HCT116 (cell line): ENCODE measurements at regions not wholly inside any gene's neighbourhood (a gene's known extent, or its start where the extent isn't known, plus 50 kb on each side); places are given as distances from the start of the nearest gene placed in this dataset.

Source experiments
- ATAC-seq: fragments of 200-7000 bp; cut with Tn5 transposase; 2 replicates; pipeline ENCODE4 v1.9.1; 2020; ENCODE audit warnings: mild to moderate bottlenecking, moderate library complexity
- BruUV-seq: library from RNA; stranded (reverse); fragments of 400-500 nt; replicated peaks from 2 replicates; lab custom pipeline; 2021; lab: Mats Ljungman, UMichigan
- CTCF ChIA-PET: fragments of 300-600 bp; sonication (Branson Sonifier 250); formaldehyde crosslinking; loops from one replicate; lab custom pipeline; 2021; ENCODE audit warnings: antibody characterized with exemption; lab: Charles Lee
- POLR2A ChIA-PET: fragments of 300-600, 350-600 bp; sonication (Branson Sonifier 250); formaldehyde crosslinking; loops from one replicate; lab custom pipeline; 2021; ENCODE audit warnings: antibody characterized with exemption; lab: Charles Lee
- RAD21 ChIA-PET, 2 experiments: fragments of 300-600 bp; sonication (Branson Sonifier 250); formaldehyde crosslinking; loops; one replicate each; lab custom pipeline; 2023; ENCODE audit warnings: low total read pairs in 2 of 2; ENCODE audit not compliant: uncharacterized antibody in 2 of 2, unreplicated experiment in 2 of 2, low non-redundant PET in 1 of 2; lab: Charles Lee
- DNase-seq: peaks from one replicate; pipeline ENCODE4 v3.0.0-alpha.2; 2010; ENCODE audit warnings: low read depth, low spot score
- H2AFZ ChIP-seq: fragments of 200-600 bp; shearing (Covaris generic), sonication (generic); 2 replicates; pipeline ENCODE4 v1.6.1; 2017; ENCODE audit warnings: low read depth, mixed run types, mixed read lengths, antibody characterized with exemption, low read length; ENCODE audit not compliant: poor library complexity, severe bottlenecking
- H3K27ac ChIP-seq: 2 replicates; pipeline ENCODE4 v1.5.1; 2012; ENCODE audit warnings: low read depth, low read length
- H3K27me3 ChIP-seq: fragments of 200-600 bp; sonication (generic); 2 replicates; pipeline ENCODE4 v1.6.1; 2016; ENCODE audit warnings: mixed run types, low read length, mixed read lengths; ENCODE audit not compliant: insufficient read depth
- H3K36me3 ChIP-seq, 2 experiments: fragments of 200-500 bp in 1 of 2; fragments of 200-600 bp in 1 of 2; sonication (Bioruptor generic) in 1 of 2; sonication (generic) in 1 of 2; 2 replicates each; pipeline versions ENCODE4 v1.5.1 to v1.6.1; 2014 to 2016; ENCODE audit warnings: low read length in 2 of 2, inconsistent platforms in 1 of 2, mixed read lengths in 1 of 2, mixed run types in 1 of 2; ENCODE audit not compliant: insufficient read depth in 2 of 2, control insufficient read depth in 1 of 2
- H3K4me1 ChIP-seq, 2 experiments: fragments of 200-600 bp in 1 of 2; sonication (generic) in 1 of 2; 2 replicates each; pipeline versions ENCODE4 v1.5.1 to v1.6.1; 2012 to 2017; ENCODE audit warnings: low read length in 2 of 2, inconsistent platforms in 1 of 2, mild to moderate bottlenecking in 1 of 2, mixed read lengths in 1 of 2, mixed run types in 1 of 2, moderate library complexity in 1 of 2; ENCODE audit not compliant: insufficient read depth in 2 of 2, control insufficient read depth in 1 of 2
- H3K4me2 ChIP-seq: fragments of 200-600 bp; sonication (generic); 2 replicates; pipeline ENCODE4 v1.6.1; 2017; ENCODE audit warnings: mixed run types, low read length, mixed read lengths
- H3K4me3 ChIP-seq, 2 experiments: fragments of 200-600 bp in 1 of 2; sonication (generic) in 1 of 2; replicated peaks in 1 of 2; 2 replicates each; pipeline ENCODE4 v1.5.1; 2011 to 2016; ENCODE audit warnings: low read length in 2 of 2, control low read depth in 1 of 2, low read depth in 1 of 2, mild to moderate bottlenecking in 1 of 2, mixed read lengths in 1 of 2, mixed run types in 1 of 2
- H3K79me2 ChIP-seq: fragments of 200-600 bp; sonication (generic); 2 replicates; pipeline ENCODE4 v1.6.1; 2017; ENCODE audit warnings: mild to moderate bottlenecking, mixed run types, low read length, moderate library complexity, mixed read lengths; ENCODE audit not compliant: insufficient read depth
- H3K9ac ChIP-seq: fragments of 200-600 bp; sonication (generic); 2 replicates; pipeline ENCODE4 v1.6.1; 2016; ENCODE audit warnings: low read length, mixed read lengths
- H3K9me2 ChIP-seq: fragments of 200-600 bp; sonication (generic), shearing (Covaris generic); 2 replicates; pipeline ENCODE4 v1.6.1; 2017; ENCODE audit warnings: mixed run types, mild to moderate bottlenecking, moderate library complexity; ENCODE audit not compliant: insufficient read depth
- H3K9me3 ChIP-seq, 2 experiments: fragments of 200-500 bp in 1 of 2; fragments of 200-600 bp in 1 of 2; sonication (Bioruptor generic) in 1 of 2; sonication (generic) in 1 of 2; 2 replicates each; pipeline ENCODE4 v1.6.1; 2014 to 2017; ENCODE audit warnings: low read length in 2 of 2, mixed read lengths in 2 of 2, inconsistent platforms in 1 of 2, low read depth in 1 of 2, mild to moderate bottlenecking in 1 of 2, mixed run types in 1 of 2, moderate library complexity in 1 of 2; ENCODE audit not compliant: control insufficient read depth in 1 of 2, insufficient read depth in 1 of 2
- H4K20me1 ChIP-seq: fragments of 200-600 bp; sonication (generic), shearing (Covaris generic); 2 replicates; pipeline ENCODE4 v1.6.1; 2017; ENCODE audit warnings: mixed run types, mild to moderate bottlenecking, moderate library complexity; ENCODE audit not compliant: insufficient read depth
- EZH2 ChIP-seq: fragments of 200-600 bp; sonication (generic); IDR thresholded peaks from 2 replicates; pipeline ENCODE4 v1.6.1; 2017; ENCODE audit warnings: antibody characterized with exemption, mixed run types
- FOSL1 ChIP-seq: IDR thresholded peaks from 2 replicates; pipeline ENCODE4 v1.6.1; 2012; ENCODE audit warnings: low read depth
- POLR2A ChIP-seq: IDR thresholded peaks from 2 replicates; pipeline ENCODE4 v1.7.0; 2011; ENCODE audit warnings: borderline replicate concordance; ENCODE audit not compliant: insufficient read depth, insufficient read length; ENCODE audit errors: extremely low read depth
- SRF ChIP-seq: IDR thresholded peaks from 2 replicates; pipeline ENCODE4 v1.6.1; 2012; ENCODE audit warnings: low read depth
- TCF7L2 ChIP-seq: IDR thresholded peaks from 2 replicates; pipeline ENCODE4 v1.7.0; 2011; ENCODE audit warnings: borderline replicate concordance, inconsistent platforms; ENCODE audit not compliant: insufficient read depth, insufficient read length; ENCODE audit errors: extremely low read depth
- ZFX ChIP-seq: fragments of 450-650 bp; IDR thresholded peaks from 2 replicates; pipeline ENCODE4 v1.6.1; 2017
- intact Hi-C: fragments of 100-400 bp; cut with micrococcal nuclease; formaldehyde crosslinking; loops from 2 replicates; pipeline ENCODE4 v1.10.0; 2022
- TF ChIP-seq, protein P1 (sequence below), 3 experiments: fragments of 200-600 bp in 1 of 3; sonication (generic) in 1 of 3; IDR thresholded peaks in 2 of 3; conservative IDR thresholded peaks in 1 of 3; 2 replicates each; pipeline ENCODE4 v1.5.1; 2012 to 2017; ENCODE audit warnings: low read depth in 2 of 3, low read length in 2 of 3, antibody characterized with exemption in 1 of 3, borderline replicate concordance in 1 of 3, control low read depth in 1 of 3, mild to moderate bottlenecking in 1 of 3, mixed read lengths in 1 of 3, mixed run types in 1 of 3, moderate library complexity in 1 of 3; ENCODE audit not compliant: insufficient read depth in 1 of 3
- TF ChIP-seq, protein P2 (sequence below): IDR thresholded peaks from 2 replicates; pipeline ENCODE4 v1.6.1; 2012; ENCODE audit warnings: low read depth

DNA sequence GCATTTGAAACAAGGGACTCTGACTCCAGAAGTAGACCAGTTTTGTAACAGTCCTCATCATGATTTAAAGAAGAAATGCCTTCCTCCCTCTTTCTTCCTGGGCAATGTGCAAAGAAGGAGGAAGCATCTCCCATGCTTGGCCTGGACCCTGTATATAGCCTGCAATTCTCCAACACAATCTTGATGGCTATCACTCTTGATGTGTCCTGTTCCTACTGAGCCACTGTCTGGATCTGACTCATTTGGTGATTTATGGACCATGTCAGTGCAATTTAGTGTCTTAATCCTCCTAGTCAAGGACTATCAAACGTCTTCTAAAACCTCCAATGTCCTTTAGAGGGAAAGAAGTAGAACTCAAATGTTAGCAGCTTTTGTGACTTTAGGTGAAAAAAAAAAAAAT lies 697.3 kb downstream of the TLR4 start (continued):
- TF ChIP-seq, protein P1, sequence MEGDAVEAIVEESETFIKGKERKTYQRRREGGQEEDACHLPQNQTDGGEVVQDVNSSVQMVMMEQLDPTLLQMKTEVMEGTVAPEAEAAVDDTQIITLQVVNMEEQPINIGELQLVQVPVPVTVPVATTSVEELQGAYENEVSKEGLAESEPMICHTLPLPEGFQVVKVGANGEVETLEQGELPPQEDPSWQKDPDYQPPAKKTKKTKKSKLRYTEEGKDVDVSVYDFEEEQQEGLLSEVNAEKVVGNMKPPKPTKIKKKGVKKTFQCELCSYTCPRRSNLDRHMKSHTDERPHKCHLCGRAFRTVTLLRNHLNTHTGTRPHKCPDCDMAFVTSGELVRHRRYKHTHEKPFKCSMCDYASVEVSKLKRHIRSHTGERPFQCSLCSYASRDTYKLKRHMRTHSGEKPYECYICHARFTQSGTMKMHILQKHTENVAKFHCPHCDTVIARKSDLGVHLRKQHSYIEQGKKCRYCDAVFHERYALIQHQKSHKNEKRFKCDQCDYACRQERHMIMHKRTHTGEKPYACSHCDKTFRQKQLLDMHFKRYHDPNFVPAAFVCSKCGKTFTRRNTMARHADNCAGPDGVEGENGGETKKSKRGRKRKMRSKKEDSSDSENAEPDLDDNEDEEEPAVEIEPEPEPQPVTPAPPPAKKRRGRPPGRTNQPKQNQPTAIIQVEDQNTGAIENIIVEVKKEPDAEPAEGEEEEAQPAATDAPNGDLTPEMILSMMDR (IDR thresholded peaks at IDR 0.05 in 2 of 3, conservative IDR thresholded peaks at IDR 0.05 in 1 of 3; ENCODE audit: borderline replicate concordance in 1 of 3, insufficient read depth in 1 of 3, low read depth in 2 of 3, low read length in 2 of 3): no peak
- TF ChIP-seq FOSL1 (no peak), POLR2A (no peak), ZFX (no peak)

DNA sequence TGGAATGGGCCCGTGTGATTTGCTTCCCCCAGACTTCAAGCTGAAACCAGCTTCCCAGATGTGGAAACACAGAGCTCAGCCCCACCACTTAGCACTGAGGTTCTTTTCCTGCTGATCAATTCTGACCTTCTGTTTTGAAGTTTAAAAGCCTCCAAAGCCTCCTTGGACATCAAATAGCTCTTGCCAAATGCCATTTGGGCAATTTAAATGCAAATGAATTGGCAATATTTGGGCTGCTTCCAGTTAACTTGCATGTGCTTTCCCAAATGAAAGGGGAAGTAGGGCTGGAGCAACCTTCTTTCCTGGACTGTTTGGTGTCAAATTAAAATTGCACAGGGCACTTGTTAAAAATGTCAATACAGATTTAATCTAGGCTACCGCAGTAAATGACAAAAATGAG lies 710.5 kb downstream of the TLR4 start:
- ChIA-PET CTCF (no interaction called here), POLR2A (no interaction called here), RAD21 (no interaction called here)
- no peaks in the 10 kb centered on the region for H3K79me2 ChIP-seq
- no peak overlapping the region for H3K9ac ChIP-seq
- no peak overlapping the region for H3K27ac ChIP-seq
- H3K4me3 ChIP-seq: no peak overlapping the region
- no peak overlapping the region for H3K4me2 ChIP-seq
- TF ChIP-seq SRF: no peak
- TF ChIP-seq, protein P2, sequence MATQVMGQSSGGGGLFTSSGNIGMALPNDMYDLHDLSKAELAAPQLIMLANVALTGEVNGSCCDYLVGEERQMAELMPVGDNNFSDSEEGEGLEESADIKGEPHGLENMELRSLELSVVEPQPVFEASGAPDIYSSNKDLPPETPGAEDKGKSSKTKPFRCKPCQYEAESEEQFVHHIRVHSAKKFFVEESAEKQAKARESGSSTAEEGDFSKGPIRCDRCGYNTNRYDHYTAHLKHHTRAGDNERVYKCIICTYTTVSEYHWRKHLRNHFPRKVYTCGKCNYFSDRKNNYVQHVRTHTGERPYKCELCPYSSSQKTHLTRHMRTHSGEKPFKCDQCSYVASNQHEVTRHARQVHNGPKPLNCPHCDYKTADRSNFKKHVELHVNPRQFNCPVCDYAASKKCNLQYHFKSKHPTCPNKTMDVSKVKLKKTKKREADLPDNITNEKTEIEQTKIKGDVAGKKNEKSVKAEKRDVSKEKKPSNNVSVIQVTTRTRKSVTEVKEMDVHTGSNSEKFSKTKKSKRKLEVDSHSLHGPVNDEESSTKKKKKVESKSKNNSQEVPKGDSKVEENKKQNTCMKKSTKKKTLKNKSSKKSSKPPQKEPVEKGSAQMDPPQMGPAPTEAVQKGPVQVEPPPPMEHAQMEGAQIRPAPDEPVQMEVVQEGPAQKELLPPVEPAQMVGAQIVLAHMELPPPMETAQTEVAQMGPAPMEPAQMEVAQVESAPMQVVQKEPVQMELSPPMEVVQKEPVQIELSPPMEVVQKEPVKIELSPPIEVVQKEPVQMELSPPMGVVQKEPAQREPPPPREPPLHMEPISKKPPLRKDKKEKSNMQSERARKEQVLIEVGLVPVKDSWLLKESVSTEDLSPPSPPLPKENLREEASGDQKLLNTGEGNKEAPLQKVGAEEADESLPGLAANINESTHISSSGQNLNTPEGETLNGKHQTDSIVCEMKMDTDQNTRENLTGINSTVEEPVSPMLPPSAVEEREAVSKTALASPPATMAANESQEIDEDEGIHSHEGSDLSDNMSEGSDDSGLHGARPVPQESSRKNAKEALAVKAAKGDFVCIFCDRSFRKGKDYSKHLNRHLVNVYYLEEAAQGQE: no peak
- TF ChIP-seq EZH2: no peak
- TF ChIP-seq TCF7L2: no peak
- H3K4me1 ChIP-seq: no peaks in the 10 kb centered on the region
- BruUV-seq: no TSS peak
- DNase-seq (no peak), ATAC-seq (no peak)
- no peak overlapping the region for H2AFZ ChIP-seq
- intact Hi-C loops: no loop called here
- H3K36me3 ChIP-seq: no peaks in the 10 kb centered on the region
- H4K20me1 ChIP-seq: no peaks in the 10 kb centered on the region
- peaks cover 14 to 18% of the 10 kb centered on the region in 2 experiments; a peak in 2 of 4 replicates for H3K9me3 ChIP-seq
- no peaks in the 10 kb centered on the region for H3K27me3 ChIP-seq
- no peaks in the 10 kb centered on the region for H3K9me2 ChIP-seq
